OCI-LY3 (cell line): ENCODE measurements at regions not wholly inside any gene's neighbourhood (a gene's known extent, or its start where the extent isn't known, plus 50 kb on each side); places are given as distances from the start of the nearest gene placed in this dataset.

Experiments used
- H2AFZ ChIP-seq: fragments of 200-600, 300-600 bp; shearing (Covaris generic); 2 replicates; pipeline ENCODE4 v1.6.0; 2014; ENCODE audit warnings: antibody characterized with exemption, low read depth, low read length
- H3K27ac ChIP-seq: fragments of 200-600, 300-600 bp; sonication (generic); 2 replicates; pipeline ENCODE4 v1.5.1; 2014; ENCODE audit warnings: mild to moderate bottlenecking, low read length, moderate library complexity, mixed read lengths
- H3K27me3 ChIP-seq: fragments of 200-600, 300-600 bp; sonication (generic); 2 replicates; pipeline ENCODE4 v1.6.1; 2014; ENCODE audit warnings: low read depth, low read length, mixed read lengths
- H3K36me3 ChIP-seq: fragments of 200-600, 300-600 bp; sonication (generic); replicated peaks from 2 replicates; pipeline ENCODE3; 2014; ENCODE audit warnings: low read depth, low read length, mixed read lengths
- H3K4me1 ChIP-seq: fragments of 300-600, 200-600 bp; sonication (generic); 2 replicates; pipeline ENCODE4 v1.6.1; 2014; ENCODE audit warnings: low read length, mixed read lengths
- H3K4me2 ChIP-seq: fragments of 200-600, 300-600 bp; sonication (generic); 2 replicates; pipeline ENCODE4 v1.6.1; 2014; ENCODE audit warnings: low read length, mixed read lengths
- H3K4me3 ChIP-seq: fragments of 300-600, 200-600 bp; sonication (generic); 2 replicates; pipeline ENCODE4 v1.5.1; 2014; ENCODE audit warnings: antibody characterized with exemption, mild to moderate bottlenecking, low read length, moderate library complexity
- H3K79me2 ChIP-seq: fragments of 300-600, 200-600 bp; shearing (Covaris generic); 2 replicates; pipeline ENCODE4 v1.6.1; 2014; ENCODE audit warnings: mild to moderate bottlenecking, low read length, mixed read lengths
- H3K9ac ChIP-seq: fragments of 300-600, 200-600 bp; shearing (Covaris generic); 2 replicates; pipeline ENCODE4 v1.6.0; 2014; ENCODE audit warnings: mild to moderate bottlenecking, low read length, moderate library complexity
- H3K9me3 ChIP-seq: fragments of 200-600, 300-600 bp; shearing (Covaris generic); 2 replicates; pipeline ENCODE4 v1.6.1; 2014; ENCODE audit warnings: low read length, mixed read lengths; ENCODE audit not compliant: insufficient read depth
- H4K20me1 ChIP-seq: fragments of 200-600, 300-600 bp; sonication (generic); 2 replicates; pipeline ENCODE4 v1.6.1; 2016; ENCODE audit warnings: low read length, mixed read lengths; ENCODE audit not compliant: insufficient read depth
- EZH2phosphoT487 ChIP-seq: fragments of 200-600 bp; shearing (Covaris generic); IDR thresholded peaks from 2 replicates; pipeline ENCODE4 v1.6.1; 2018; ENCODE audit warnings: antibody characterized with exemption, mixed run types, low read depth
- TF ChIP-seq, protein P1 (sequence below): fragments of 200-600, 300-600 bp; sonication (generic); IDR thresholded peaks from 2 replicates; pipeline ENCODE4 v1.5.1; 2014; ENCODE audit warnings: antibody characterized with exemption, low read length, low read depth

DNA sequence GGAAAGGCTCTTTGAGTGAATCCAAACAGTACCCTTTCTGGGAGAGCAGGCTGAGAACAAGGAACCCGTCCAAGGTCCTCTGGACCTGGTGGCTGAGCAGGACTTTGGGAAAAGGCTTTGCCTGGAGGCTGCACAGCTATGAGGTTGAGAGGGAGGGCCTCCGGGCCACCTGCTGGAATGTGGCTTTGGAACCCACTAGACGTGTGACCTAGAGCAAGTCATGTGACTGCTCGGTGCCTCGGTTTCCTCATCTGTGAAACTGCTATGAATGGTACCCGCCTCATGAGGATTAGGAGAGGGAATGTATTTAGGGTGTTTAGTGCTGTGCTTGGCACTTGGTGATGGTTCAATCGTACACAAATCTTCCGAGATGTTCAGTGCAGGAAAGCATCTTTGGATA is 50.4 kb downstream of the HAPSTR1 start:
- Histone ChIP-seq H3K4me3 (no peak overlapping the region), H2AFZ (no peak overlapping the region), H3K4me1 (peaks cover 9% of the 10 kb centered on the region), H3K9ac (no peak overlapping the region), H3K79me2 (no peaks in the 10 kb centered on the region), H4K20me1 (no peaks in the 10 kb centered on the region), H3K27me3 (peaks cover 7% of the 10 kb centered on the region), H3K36me3 (no peaks in the 10 kb centered on the region), H3K9me3 (no peaks in the 10 kb centered on the region), H3K4me2 (no peak overlapping the region), H3K27ac (no peak overlapping the region)
- TF ChIP-seq EZH2phosphoT487, result no peak
- TF ChIP-seq, protein P1, sequence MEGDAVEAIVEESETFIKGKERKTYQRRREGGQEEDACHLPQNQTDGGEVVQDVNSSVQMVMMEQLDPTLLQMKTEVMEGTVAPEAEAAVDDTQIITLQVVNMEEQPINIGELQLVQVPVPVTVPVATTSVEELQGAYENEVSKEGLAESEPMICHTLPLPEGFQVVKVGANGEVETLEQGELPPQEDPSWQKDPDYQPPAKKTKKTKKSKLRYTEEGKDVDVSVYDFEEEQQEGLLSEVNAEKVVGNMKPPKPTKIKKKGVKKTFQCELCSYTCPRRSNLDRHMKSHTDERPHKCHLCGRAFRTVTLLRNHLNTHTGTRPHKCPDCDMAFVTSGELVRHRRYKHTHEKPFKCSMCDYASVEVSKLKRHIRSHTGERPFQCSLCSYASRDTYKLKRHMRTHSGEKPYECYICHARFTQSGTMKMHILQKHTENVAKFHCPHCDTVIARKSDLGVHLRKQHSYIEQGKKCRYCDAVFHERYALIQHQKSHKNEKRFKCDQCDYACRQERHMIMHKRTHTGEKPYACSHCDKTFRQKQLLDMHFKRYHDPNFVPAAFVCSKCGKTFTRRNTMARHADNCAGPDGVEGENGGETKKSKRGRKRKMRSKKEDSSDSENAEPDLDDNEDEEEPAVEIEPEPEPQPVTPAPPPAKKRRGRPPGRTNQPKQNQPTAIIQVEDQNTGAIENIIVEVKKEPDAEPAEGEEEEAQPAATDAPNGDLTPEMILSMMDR, result no peak

DNA sequence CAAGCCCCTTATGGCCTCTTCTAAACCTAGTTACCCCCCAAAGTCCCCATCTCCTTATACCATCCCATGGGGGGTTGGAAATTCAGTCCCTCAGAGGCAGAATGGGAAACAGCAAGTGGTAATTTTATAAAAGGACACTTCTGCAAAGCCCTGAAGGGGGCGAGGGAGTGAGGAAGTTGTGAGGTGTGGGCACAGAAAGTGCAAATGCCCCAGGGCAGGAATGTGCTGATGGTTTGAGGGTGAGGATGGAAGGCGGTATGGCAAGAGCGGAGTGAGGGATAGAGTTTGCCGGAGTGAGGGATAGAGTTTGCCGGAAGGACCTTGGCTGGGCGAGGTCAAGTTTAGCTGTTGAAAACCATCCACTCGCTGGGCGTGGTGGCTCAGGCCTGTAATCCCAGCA is 52.7 kb downstream of the HAPSTR1 start:
- Histone ChIP-seq H3K4me3 (no peak overlapping the region), H3K9ac (no peak overlapping the region), H3K27me3 (no peaks in the 10 kb centered on the region), H3K4me1 (peaks cover 4% of the 10 kb centered on the region), H3K79me2 (no peaks in the 10 kb centered on the region), H2AFZ (no peak overlapping the region), H3K27ac (no peak overlapping the region), H4K20me1 (no peaks in the 10 kb centered on the region), H3K4me2 (no peak overlapping the region), H3K36me3 (no peaks in the 10 kb centered on the region), H3K9me3 (no peaks in the 10 kb centered on the region)
- TF ChIP-seq, protein P1, result no peak
- TF ChIP-seq EZH2phosphoT487, result no peak

DNA sequence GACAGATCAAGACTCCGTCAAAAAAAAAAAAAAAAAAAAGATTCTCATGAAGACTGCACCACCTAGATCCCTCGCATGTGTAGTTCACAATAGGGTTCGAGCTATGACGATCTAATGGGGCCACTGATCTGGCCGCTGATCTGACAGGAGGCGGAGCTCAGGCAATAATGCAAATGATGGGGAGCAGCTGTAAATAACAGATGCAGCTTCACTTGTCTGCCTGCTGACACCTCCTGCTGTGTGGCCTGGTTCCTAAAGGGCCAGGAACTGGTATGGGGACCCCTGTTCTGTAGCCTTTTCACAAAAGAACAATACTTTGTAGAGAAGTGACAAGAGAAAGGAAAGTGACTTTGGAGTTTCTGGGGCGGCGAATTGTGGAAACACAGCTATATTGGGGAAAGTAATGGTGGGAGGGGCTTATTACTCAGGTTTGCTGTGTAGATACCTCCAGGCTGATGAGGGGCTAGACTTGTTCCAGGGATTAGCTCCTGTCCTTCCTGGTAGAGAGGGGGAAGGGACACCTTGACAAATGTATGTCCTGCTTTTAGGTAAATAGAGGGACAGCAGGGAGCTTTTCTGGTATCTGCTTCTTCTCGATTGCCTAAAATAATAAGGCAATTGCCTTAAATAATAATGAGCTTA is 57.1 kb downstream of the HAPSTR1 start:
- H3K9me3 ChIP-seq, result no peaks in the 10 kb centered on the region
- no peaks in the 10 kb centered on the region for H3K4me1 ChIP-seq
- H3K36me3 ChIP-seq, result no peaks in the 10 kb centered on the region
- no peak overlapping the region for H3K27ac ChIP-seq
- H3K4me3 ChIP-seq, result no peak overlapping the region
- H2AFZ ChIP-seq, result no peak overlapping the region
- H3K79me2 ChIP-seq, result no peaks in the 10 kb centered on the region
- H3K9ac ChIP-seq, result no peak overlapping the region
- TF ChIP-seq EZH2phosphoT487, result no peak
- TF ChIP-seq, protein P1, result no peak
- H3K27me3 ChIP-seq, result no peaks in the 10 kb centered on the region
- no peaks in the 10 kb centered on the region for H4K20me1 ChIP-seq
- H3K4me2 ChIP-seq, result no peak overlapping the region

DNA sequence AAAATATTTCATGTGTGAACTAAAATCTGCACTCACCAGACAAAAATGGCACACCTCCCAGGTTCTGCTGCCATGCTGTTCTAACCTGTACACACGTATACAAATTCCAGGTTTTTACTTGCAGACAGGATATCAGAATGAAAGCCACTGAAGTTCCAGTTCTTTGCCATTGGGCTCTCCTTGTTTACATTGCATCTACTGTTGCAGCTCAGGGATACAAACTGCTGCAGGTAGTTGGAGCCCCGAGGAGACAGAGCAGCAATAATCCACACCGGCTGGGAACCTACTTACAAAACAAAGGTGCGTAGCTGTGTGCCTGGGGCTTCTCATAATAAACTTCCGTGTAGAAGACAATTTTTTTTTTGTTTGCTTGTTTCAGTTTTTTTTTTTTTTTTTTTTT is 59.6 kb downstream of the HAPSTR1 start:
- Histone ChIP-seq H3K36me3 (no peaks in the 10 kb centered on the region), H3K9me3 (no peaks in the 10 kb centered on the region), H3K9ac (no peak overlapping the region), H3K79me2 (no peaks in the 10 kb centered on the region), H3K4me3 (no peak overlapping the region), H3K4me2 (no peak overlapping the region), H4K20me1 (no peaks in the 10 kb centered on the region), H3K27ac (no peak overlapping the region), H2AFZ (no peak overlapping the region), H3K4me1 (no peaks in the 10 kb centered on the region), H3K27me3 (no peaks in the 10 kb centered on the region)
- TF ChIP-seq, protein P1, result no peak
- no peak for TF ChIP-seq EZH2phosphoT487
